Head of caudate nucleus (tissue), 42 donors: ENCODE measurements at regions not wholly inside any gene's neighbourhood (a gene's known extent, or its start where the extent isn't known, plus 50 kb on each side); places are given as distances from the start of the nearest gene placed in this dataset.
"Not testable (repeated sequence)": the region's sequence is repeated elsewhere in the genome, so short reads cannot be mapped to it uniquely, and the experiment has no call there.

Experiments used
- DNase-seq, 42 donors: peaks; one replicate each; pipeline versions ENCODE4 v3.0.0 to v3.0.0-alpha.2; 2020 to 2021; ENCODE audit warnings: mixed read lengths in 7 of 42
- intact Hi-C: fragments of 100-400 bp; cut with DNase I; formaldehyde crosslinking; loops from one replicate; pipeline ENCODE4 v1.15.0; 2022

DNA sequence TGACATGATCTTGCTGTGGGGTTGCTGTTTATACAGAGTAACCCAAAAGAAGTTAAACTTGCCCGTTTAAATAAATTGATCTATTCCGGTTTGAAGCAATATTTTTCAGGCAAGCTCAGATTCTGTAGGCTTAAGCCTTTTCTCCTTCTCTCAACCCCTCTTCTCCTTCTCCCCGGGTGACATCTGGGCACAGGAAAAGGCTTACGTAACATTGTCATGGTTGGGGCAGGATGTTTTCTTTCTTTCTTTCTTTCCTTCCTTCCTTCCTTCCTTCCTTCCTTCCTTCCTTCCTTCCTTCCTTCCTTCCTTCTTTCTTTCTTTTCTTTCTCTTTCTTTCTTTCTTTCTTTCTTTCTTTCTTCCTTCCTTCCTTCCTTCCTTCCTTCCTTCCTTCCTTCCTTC lies 315.5 kb upstream of the SPRED2 start:
- DNase-seq, intact Hi-C loops: not testable (repeated sequence)

DNA sequence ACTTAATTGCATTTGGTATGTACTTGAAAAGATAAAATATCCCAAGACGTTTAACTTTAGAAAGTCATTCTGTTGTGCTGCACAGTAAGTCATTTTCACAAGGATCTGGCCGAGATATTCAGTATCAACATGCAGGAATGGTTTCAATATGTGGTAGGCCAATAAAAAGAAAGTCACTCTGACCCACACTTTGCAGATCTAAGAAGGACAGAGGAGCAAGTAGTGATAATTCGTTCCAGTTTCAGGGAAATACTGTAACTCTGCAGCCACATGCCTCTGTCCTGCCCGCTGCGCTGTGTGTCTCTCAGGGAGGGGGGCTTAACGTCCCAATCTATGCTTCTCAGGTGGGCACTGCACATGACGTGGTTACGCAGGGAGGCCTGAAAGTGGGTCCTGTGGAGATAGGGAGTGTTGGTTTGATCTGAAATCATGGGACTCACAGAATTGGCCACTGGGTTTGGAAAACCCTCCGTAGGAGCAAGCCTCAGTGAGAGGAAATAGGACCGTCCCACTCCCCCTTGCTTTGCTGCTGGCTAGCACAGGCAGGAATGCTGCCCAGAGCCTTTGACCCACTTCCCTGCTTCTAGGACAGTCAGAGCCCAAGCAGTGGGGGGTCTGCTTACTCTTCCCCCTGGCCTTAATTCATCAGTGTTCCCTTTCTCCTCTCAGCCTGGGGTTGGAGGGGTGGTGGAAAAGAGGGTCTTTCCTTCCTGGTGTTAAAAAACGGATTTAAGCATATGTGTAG lies 314.7 kb upstream of the SPRED2 start:
- DNase-seq, result peak in 7 of 42 donors; percentile 3 to 42 (median 13)
- intact Hi-C loops, result no loop called here

- intact Hi-C loops, result no loop called here
Measured at GRCh38 chr2:65744477-65745200, 312.2 kb upstream of the SPRED2 start.

DNA sequence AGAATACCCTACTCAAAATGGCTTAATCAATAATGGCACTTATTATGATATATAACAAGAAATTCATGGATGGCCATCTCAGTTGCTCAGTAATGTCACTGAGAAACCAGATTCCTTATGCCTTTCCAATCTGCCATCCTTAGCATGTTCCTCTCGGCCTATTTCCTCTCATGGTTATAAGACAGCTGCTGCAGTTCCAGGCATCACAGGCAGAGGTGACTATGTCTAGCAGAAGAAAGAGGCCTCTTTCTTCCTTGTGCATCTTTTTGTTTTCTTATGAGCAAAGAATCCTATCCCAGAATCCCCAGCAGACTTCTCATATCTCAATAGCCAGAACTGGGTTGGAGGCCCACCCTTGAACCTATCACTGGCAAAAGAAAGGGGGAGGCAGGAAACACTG lies 310.6 kb upstream of the SPRED2 start:
- DNase-seq, result no peak
- intact Hi-C loops, result no loop called here

More at GRCh38 chr2:65744477-65745200, 312.2 kb upstream of the SPRED2 start:
- no peak for DNase-seq

- intact Hi-C loops, result no loop called here
Measured at GRCh38 chr2:65739927-65740326, 307.5 kb upstream of the SPRED2 start.

DNA sequence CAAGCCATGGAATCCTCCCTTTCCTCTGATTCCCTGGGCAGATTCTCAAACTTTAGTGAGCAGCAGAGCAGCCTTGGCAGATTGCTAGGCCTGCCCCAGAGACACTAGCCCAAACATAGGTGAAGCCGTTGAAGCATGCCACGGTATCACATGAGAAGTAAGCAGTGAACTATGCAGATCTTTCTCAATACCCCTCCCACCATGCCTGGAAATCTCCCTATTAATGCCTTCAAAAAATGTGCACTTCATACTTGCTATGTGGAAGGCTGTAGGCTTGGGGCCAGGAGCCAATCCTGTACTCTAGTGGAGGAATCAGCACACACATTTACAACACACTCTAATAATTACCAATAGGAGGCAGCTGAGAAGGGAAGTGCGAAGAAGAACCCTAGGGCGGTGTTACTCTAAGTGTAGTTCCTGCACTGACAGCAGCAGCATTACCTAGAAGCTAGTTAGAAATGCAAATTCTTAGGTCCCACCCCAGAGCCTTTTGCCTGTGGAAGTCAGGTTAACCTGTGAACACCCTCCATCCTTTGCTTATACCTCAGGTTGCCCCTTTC lies 305.1 kb upstream of the SPRED2 start:
- no peak for DNase-seq
- intact Hi-C loops, result no loop called here

More at GRCh38 chr2:65739927-65740326, 307.5 kb upstream of the SPRED2 start:
- no peak for DNase-seq

GRCh38 chr2:65731476-65731875 lies 299.1 kb upstream of the SPRED2 start:
- no peak for DNase-seq
- intact Hi-C loops, result no loop called here

- DNase-seq, result no peak
- intact Hi-C loops, result no loop called here
Measured at GRCh38 chr2:65730186-65730585, 297.8 kb upstream of the SPRED2 start.

DNA sequence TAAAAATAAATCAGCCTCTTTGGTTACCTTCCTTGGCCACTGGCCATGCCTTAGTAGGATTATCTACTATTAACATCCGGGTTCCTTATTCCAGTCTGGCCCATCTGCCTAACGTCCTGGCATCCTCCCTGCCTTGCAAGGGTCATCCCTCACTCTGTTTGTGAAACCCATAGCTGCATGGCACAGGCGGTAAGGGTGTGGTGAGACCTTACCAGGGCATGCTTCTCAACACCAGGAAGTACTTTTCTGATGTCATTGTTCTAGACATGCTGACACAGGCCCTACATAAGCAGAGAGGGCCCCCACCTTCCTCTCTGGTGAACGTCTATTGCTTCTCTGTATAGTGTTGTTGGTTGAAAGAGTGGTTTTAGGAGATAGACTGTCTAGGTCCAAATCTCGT lies 296.8 kb upstream of the SPRED2 start:
- DNase-seq, result no peak
- intact Hi-C loops, result no loop called here

DNA sequence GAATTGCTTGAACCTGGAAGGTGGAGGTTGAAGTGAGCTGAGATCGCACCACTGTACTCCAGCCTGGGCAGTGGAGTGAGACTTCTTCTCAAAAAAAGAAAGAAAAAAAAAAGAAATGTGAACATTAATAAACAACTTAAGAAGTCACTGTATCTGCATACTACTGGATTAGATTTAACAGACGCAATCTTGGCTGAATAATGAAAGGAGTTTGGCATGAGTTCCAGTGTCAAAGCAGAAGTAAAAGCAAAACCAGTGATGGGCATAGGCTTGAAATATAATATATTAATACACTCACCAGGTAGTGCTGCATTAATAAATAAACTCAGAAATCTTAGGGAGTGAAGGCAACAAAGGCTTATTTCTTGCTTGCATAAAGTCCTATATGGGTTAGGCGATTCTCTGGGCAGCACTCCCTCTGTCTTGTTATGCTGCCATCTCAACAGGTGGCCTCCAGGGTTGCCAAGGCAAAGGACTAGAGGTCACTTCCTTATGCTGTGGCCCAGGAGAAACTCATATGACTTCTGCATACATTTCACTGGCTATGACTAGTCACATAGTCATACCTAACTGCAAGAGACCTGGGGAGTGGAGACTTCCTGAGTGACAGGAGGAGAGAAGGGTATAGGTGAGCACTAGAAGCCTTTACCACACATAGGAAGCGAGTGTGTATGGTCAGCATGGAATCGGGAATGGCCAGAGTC lies 296.2 kb upstream of the SPRED2 start:
- DNase-seq, result no peak
- intact Hi-C loops, result no loop called here

- no peak for DNase-seq
- intact Hi-C loops, result no loop called here
Measured at GRCh38 chr2:65727816-65728215, 295.4 kb upstream of the SPRED2 start.

DNA sequence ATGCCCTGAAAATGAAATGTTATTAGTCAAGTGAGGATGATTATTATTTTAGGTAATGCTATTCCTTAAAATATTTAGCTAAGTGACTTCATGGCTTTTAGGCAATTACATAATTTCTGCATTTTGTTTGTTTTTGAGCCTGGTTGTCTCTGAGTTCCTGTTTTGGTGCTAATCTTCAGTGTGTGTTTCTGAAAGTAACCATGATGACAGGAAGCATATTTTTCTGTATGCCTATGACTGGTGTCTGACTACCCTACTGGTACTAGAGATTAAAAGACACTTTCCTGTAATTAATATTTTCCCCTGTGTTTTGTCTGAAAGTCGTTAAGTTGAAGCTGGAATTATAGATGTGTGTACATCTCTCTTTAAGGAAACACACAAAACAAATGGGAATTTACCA lies 295.0 kb upstream of the SPRED2 start:
- no peak for DNase-seq
- intact Hi-C loops, result no loop called here

- intact Hi-C loops, result no loop called here
- DNase-seq, result no peak
Measured at GRCh38 chr2:65724752-65725151, 292.4 kb upstream of the SPRED2 start.

GRCh38 chr2:65724336-65724735 lies 291.9 kb upstream of the SPRED2 start:
- intact Hi-C loops, result no loop called here
- DNase-seq, result no peak

DNA sequence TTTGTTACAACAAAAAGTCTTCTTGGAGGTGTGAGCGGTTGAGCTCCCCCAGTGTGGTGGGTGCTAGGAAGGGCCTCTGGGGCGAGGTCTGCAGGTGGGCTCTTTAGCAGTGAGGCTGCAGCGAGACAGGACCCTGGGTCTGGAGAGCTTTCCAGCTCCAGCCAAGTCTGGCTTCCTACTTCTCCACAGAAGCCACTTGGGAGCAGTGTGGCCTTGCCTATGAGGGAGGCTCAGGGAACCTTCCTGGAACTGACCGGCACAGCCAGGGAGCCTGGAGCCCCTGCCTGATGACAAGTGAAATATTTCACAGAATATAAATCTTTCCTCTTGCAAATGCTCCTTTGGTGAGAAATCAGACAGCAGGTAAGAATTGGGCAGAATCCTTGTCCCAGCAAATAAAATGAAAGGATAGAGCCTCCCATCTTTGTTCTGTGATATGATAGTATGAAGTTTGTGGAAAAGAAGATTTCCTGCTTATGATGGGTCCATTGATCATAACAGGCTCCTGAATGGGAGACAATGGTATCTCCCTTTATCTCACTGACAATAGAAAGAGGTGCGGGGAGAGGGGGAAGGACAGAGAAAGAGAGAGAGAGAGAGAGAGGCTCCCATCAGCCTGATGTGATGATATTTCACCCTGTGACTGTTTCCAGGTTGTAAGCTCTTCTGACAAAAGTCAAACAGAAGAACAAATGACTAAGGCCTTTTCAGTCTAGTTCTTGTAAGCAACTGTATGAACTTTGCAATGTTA lies 289.8 kb upstream of the SPRED2 start:
- intact Hi-C loops, result no loop called here
- peak in 20 of 42 donors; percentile 3 to 50 (median 20) for DNase-seq

GRCh38 chr2:65716698-65717097 lies 284.3 kb upstream of the SPRED2 start:
- no peak for DNase-seq
- intact Hi-C loops, result no loop called here

GRCh38 chr2:65715323-65715722 lies 282.9 kb upstream of the SPRED2 start:
- intact Hi-C loops, result no loop called here
- DNase-seq, result no peak

GRCh38 chr2:65714866-65715265 lies 282.5 kb upstream of the SPRED2 start:
- DNase-seq, result no peak
- intact Hi-C loops, result no loop called here

DNA sequence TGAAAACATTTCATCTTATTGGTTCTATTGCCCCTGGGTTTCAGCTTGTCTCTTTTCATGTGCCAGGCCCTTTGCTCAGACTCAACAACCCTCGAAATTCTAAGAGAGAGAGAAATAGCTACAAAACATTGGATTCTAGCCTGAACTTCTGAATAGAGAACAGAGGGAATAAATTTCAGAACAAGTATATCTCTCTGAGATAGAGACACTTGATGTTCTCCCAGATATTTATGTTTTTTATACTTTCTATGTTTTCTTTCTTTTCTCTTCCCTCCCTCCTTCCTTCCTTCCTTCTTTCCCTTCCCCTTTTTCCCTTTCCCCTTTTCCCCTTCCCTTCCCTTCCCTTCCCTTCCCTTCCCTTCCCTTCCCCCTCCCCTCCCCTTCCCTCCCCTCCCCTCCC lies 279.5 kb upstream of the SPRED2 start:
- intact Hi-C loops, result no loop called here
- no peak for DNase-seq
